HepG2 (cell line): ENCODE measurements at regions not wholly inside any gene's neighbourhood (a gene's known extent, or its start where the extent isn't known, plus 50 kb on each side); places are given as distances from the start of the nearest gene placed in this dataset.

Experiments used
- MXD4 ChIP-seq: IDR thresholded peaks from 2 replicates; pipeline ENCODE4 v1.6.1; 2016; ENCODE audit warnings: mild to moderate bottlenecking, missing biosample characterization, missing genetic modification reagents
- SMC3 ChIP-seq: IDR thresholded peaks from 2 replicates; pipeline ENCODE4 v1.6.1; 2011; ENCODE audit warnings: low read length, improper control_type of control experiment
- ZNF615 ChIP-seq: sonication (generic); formaldehyde crosslinking; IDR thresholded peaks from 2 replicates; pipeline ENCODE4 v1.5.0; 2020; ENCODE audit warnings: mild to moderate bottlenecking, missing genetic modification reagents, borderline replicate concordance
- TF ChIP-seq, protein P1 (sequence below): sonication (generic); formaldehyde crosslinking; IDR thresholded peaks from 2 replicates; pipeline ENCODE4 v1.5.0; 2020; ENCODE audit warnings: mild to moderate bottlenecking, missing genetic modification reagents
- TF ChIP-seq, protein P2 (sequence below), 2 experiments: sonication (generic) in 1 of 2; formaldehyde crosslinking in 1 of 2; IDR thresholded peaks; 2 replicates each; pipeline versions ENCODE4 v1.6.1 to v1.9.0; 2014 to 2022; ENCODE audit warnings: antibody characterized with exemption in 1 of 2, borderline replicate concordance in 1 of 2, inconsistent platforms in 1 of 2, low read depth in 1 of 2, missing genetic modification reagents in 1 of 2
- TF ChIP-seq, protein P3 (sequence below): sonication (generic); formaldehyde crosslinking; IDR thresholded peaks from 2 replicates; pipeline ENCODE4 v1.4.0; 2020; ENCODE audit warnings: missing genetic modification reagents
- TF ChIP-seq, protein P4 (sequence below): sonication (generic); formaldehyde crosslinking; IDR thresholded peaks from 2 replicates; pipeline ENCODE4 v1.5.1; 2020; ENCODE audit warnings: mild to moderate bottlenecking, moderate library complexity, missing genetic modification reagents

DNA sequence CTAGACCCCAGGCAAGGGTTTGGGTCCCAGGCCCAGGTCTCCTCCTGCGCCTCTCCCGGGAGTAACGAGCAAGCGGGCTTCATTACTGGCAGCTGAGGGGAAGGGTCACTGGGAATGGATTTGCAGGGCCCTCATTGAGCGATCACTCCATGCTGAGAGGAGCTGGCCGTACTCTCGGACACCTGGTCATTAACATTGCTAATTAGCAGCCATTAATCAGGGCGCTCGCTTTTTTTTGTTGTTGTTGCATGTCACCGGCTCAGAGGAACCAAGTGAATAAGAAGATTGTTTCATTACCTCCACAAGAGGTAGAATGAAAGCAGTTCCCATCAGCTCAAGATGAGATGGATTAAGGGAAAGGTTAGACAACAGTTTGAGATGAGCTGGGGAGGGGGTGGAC is 293.0 kb upstream of the ATP11B start (continued):
- TF ChIP-seq, protein P1, sequence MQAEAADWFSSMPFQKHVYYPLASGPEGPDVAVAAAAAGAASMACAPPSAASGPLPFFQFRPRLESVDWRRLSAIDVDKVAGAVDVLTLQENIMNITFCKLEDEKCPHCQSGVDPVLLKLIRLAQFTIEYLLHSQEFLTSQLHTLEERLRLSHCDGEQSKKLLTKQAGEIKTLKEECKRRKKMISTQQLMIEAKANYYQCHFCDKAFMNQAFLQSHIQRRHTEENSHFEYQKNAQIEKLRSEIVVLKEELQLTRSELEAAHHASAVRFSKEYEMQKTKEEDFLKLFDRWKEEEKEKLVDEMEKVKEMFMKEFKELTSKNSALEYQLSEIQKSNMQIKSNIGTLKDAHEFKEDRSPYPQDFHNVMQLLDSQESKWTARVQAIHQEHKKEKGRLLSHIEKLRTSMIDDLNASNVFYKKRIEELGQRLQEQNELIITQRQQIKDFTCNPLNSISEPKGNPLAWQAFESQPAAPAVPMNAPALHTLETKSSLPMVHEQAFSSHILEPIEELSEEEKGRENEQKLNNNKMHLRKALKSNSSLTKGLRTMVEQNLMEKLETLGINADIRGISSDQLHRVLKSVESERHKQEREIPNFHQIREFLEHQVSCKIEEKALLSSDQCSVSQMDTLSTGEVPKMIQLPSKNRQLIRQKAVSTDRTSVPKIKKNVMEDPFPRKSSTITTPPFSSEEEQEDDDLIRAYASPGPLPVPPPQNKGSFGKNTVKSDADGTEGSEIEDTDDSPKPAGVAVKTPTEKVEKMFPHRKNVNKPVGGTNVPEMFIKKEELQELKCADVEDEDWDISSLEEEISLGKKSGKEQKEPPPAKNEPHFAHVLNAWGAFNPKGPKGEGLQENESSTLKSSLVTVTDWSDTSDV (CRISPR knock-in tag), result no peak
- TF ChIP-seq, protein P2, sequence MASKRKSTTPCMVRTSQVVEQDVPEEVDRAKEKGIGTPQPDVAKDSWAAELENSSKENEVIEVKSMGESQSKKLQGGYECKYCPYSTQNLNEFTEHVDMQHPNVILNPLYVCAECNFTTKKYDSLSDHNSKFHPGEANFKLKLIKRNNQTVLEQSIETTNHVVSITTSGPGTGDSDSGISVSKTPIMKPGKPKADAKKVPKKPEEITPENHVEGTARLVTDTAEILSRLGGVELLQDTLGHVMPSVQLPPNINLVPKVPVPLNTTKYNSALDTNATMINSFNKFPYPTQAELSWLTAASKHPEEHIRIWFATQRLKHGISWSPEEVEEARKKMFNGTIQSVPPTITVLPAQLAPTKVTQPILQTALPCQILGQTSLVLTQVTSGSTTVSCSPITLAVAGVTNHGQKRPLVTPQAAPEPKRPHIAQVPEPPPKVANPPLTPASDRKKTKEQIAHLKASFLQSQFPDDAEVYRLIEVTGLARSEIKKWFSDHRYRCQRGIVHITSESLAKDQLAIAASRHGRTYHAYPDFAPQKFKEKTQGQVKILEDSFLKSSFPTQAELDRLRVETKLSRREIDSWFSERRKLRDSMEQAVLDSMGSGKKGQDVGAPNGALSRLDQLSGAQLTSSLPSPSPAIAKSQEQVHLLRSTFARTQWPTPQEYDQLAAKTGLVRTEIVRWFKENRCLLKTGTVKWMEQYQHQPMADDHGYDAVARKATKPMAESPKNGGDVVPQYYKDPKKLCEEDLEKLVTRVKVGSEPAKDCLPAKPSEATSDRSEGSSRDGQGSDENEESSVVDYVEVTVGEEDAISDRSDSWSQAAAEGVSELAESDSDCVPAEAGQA (IDR thresholded peaks at IDR 0.05; ENCODE audit: low read depth), result no peak
- TF ChIP-seq, protein P2 (CRISPR knock-in tag; IDR thresholded peaks at IDR 0.05; ENCODE audit: borderline replicate concordance), result no peak
- TF ChIP-seq, protein P3, sequence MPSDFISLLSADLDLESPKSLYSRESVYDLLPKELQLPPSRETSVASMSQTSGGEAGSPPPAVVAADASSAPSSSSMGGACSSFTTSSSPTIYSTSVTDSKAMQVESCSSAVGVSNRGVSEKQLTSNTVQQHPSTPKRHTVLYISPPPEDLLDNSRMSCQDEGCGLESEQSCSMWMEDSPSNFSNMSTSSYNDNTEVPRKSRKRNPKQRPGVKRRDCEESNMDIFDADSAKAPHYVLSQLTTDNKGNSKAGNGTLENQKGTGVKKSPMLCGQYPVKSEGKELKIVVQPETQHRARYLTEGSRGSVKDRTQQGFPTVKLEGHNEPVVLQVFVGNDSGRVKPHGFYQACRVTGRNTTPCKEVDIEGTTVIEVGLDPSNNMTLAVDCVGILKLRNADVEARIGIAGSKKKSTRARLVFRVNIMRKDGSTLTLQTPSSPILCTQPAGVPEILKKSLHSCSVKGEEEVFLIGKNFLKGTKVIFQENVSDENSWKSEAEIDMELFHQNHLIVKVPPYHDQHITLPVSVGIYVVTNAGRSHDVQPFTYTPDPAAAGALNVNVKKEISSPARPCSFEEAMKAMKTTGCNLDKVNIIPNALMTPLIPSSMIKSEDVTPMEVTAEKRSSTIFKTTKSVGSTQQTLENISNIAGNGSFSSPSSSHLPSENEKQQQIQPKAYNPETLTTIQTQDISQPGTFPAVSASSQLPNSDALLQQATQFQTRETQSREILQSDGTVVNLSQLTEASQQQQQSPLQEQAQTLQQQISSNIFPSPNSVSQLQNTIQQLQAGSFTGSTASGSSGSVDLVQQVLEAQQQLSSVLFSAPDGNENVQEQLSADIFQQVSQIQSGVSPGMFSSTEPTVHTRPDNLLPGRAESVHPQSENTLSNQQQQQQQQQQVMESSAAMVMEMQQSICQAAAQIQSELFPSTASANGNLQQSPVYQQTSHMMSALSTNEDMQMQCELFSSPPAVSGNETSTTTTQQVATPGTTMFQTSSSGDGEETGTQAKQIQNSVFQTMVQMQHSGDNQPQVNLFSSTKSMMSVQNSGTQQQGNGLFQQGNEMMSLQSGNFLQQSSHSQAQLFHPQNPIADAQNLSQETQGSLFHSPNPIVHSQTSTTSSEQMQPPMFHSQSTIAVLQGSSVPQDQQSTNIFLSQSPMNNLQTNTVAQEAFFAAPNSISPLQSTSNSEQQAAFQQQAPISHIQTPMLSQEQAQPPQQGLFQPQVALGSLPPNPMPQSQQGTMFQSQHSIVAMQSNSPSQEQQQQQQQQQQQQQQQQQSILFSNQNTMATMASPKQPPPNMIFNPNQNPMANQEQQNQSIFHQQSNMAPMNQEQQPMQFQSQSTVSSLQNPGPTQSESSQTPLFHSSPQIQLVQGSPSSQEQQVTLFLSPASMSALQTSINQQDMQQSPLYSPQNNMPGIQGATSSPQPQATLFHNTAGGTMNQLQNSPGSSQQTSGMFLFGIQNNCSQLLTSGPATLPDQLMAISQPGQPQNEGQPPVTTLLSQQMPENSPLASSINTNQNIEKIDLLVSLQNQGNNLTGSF (CRISPR knock-in tag), result no peak
- TF ChIP-seq ZNF615 (CRISPR knock-in tag) (no peak), SMC3 (no peak), MXD4 (no peak)
- TF ChIP-seq, protein P4, sequence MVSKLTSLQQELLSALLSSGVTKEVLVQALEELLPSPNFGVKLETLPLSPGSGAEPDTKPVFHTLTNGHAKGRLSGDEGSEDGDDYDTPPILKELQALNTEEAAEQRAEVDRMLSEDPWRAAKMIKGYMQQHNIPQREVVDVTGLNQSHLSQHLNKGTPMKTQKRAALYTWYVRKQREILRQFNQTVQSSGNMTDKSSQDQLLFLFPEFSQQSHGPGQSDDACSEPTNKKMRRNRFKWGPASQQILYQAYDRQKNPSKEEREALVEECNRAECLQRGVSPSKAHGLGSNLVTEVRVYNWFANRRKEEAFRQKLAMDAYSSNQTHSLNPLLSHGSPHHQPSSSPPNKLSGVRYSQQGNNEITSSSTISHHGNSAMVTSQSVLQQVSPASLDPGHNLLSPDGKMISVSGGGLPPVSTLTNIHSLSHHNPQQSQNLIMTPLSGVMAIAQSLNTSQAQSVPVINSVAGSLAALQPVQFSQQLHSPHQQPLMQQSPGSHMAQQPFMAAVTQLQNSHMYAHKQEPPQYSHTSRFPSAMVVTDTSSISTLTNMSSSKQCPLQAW (CRISPR knock-in tag), result no peak
